ENCODE measurements at regions not wholly inside any gene's neighbourhood (a gene's known extent, or its start where the extent isn't known, plus 50 kb on each side); places are given as distances from the start of the nearest gene placed in this dataset.

- Mint-ChIP-seq H3K36me3 (ENCODE audit: insufficient read depth, unreplicated experiment) (no peaks in the 10 kb centered on the region), H3K27me3 (ENCODE audit: unreplicated experiment) (peaks cover 100% of the 10 kb centered on the region), H3K4me3 (ENCODE audit: low read depth, unreplicated experiment) (no peak overlapping the region), H3K4me1 (ENCODE audit: low read depth, unreplicated experiment) (no peaks in the 10 kb centered on the region), H3K9me3 (ENCODE audit: low read depth, unreplicated experiment) (no peaks in the 10 kb centered on the region), H3K27ac (ENCODE audit: unreplicated experiment) (no peak overlapping the region)
- CTCF ChIA-PET, result interaction anchor here (0.6 to 0.8 kb wide), 3 partner anchors 98 to 519 kb away, joined by 3 to 6 read pairs (median 5); no protein-coding TSS in a partner anchor
- BruUV-seq (replicated peaks), result no TSS peak
- DNase-seq, result no peak
- intact Hi-C loops (cut with micrococcal nuclease; ENCODE audit: unreplicated experiment), result no loop called here
- no peak for TF ChIP-seq CTCF (IDR thresholded peaks at IDR 0.05; ENCODE audit: unreplicated experiment)
These were observed 516.4 kb downstream of the RPS24 start for GRCh38 chr10:78550090-78550489.

DNA sequence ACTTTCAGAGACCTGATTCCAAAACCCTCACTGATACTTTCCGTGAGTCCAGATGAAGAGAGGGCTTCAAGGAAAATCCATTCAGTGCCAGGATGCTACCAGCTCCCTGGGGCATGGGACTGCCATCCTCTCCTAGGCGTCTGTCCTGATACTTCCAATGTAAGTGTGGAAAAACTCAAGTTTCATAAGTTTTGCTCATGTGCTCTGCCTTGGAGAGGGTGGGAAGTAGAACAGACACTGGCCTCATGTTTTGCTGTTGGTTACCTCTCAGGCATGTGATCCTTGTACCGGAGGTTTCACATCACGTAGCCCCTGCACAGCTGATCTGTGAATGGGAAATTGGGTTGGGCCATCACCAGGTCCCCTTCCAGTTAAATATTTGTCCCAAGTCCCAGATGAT is 517.1 kb downstream of the RPS24 start:
- peaks cover 100% of the 10 kb centered on the region for H3K27me3 Mint-ChIP-seq (ENCODE audit: unreplicated experiment)
- TF ChIP-seq CTCF (IDR thresholded peaks at IDR 0.05; ENCODE audit: unreplicated experiment), result no peak
- intact Hi-C loops (cut with micrococcal nuclease; ENCODE audit: unreplicated experiment), result no loop called here
- CTCF ChIA-PET, result no interaction called here
- no peaks in the 10 kb centered on the region for H3K4me1 Mint-ChIP-seq (ENCODE audit: low read depth, unreplicated experiment)
- H3K36me3 Mint-ChIP-seq (ENCODE audit: insufficient read depth, unreplicated experiment), result no peaks in the 10 kb centered on the region
- no peak overlapping the region for H3K27ac Mint-ChIP-seq (ENCODE audit: unreplicated experiment)
- no peak overlapping the region for H3K4me3 Mint-ChIP-seq (ENCODE audit: low read depth, unreplicated experiment)
- DNase-seq, result no peak
- BruUV-seq (replicated peaks), result no TSS peak
- H3K9me3 Mint-ChIP-seq (ENCODE audit: low read depth, unreplicated experiment), result no peaks in the 10 kb centered on the region

DNA sequence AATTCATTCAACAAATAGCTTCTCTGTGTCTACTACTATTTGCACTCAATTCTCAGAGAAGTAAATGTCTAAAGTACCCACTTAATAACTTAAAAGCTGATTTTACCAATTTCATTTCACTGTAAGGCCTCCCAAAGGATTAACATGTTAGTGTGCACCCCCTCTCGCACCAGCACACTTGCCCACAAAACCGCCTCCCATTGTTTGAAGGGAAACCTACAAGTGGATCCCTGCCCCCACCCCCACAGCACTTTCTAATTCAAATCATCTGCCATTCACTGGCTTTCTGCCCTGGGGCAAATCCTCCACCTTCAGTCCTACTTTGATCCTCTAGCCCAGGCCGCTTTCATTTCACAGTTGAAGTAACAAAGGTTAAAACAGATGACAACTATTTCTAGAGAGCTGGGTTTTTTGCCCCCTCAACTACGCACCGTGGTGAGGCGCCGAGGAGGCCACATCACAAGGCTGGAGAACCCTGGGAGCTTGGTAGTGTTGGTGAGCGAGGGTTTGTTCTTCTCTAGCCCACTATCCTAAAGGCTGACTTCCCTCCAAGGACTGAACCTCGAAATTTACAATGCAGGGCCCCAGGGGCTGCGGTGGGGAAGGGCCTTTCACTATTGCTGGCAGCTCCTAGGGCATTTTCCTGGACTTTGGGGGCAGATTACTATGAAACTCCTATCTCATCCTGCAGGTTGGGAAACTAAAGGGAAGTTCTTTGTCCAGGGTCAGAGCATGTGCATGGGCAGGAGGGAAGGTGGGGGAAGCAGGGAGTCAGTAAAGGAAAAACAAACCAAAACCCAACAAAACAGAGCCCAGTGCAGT is 517.4 kb upstream of the ZMIZ1 start:
- BruUV-seq (replicated peaks), result no TSS peak
- CTCF ChIA-PET, result no interaction called here
- intact Hi-C loops (cut with micrococcal nuclease; ENCODE audit: unreplicated experiment), result no loop called here
- no peak overlapping the region for H3K4me3 Mint-ChIP-seq (ENCODE audit: low read depth, unreplicated experiment)
- no peaks in the 10 kb centered on the region for H3K9me3 Mint-ChIP-seq (ENCODE audit: low read depth, unreplicated experiment)
- peaks cover 100% of the 10 kb centered on the region for H3K27me3 Mint-ChIP-seq (ENCODE audit: unreplicated experiment)
- H3K4me1 Mint-ChIP-seq (ENCODE audit: low read depth, unreplicated experiment), result no peaks in the 10 kb centered on the region
- DNase-seq, result no peak
- no peak overlapping the region for H3K27ac Mint-ChIP-seq (ENCODE audit: unreplicated experiment)
- no peak for TF ChIP-seq CTCF (IDR thresholded peaks at IDR 0.05; ENCODE audit: unreplicated experiment)
- H3K36me3 Mint-ChIP-seq (ENCODE audit: insufficient read depth, unreplicated experiment), result no peaks in the 10 kb centered on the region

DNA sequence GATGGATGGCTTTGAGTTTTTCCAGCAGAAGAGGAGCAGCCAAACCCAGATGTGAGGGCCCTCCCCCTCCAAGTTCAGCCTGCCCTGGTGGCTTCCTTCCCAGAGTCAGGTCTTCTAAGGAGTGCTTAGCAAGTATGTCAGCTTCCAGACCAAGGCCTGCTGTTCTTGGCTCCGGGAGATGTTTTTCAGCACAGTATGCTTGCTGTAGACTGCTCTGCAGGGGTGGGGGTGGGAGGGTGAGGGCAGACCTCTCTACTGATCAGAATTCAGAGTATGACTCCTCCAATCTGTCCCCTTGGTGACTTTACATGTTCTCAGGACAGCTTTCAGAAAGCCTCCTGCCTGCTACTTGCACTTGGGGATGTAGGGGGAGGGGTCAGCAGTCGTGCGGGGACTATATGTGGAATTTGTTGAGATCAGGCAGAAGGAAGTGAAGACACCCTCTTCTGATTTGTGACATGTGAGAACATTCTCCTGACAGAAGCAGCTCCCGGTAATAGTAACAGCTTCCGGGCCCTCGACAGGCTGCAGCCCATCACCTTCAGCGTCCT is 516.4 kb upstream of the ZMIZ1 start:
- CTCF ChIA-PET, result no interaction called here
- intact Hi-C loops (cut with micrococcal nuclease; ENCODE audit: unreplicated experiment), result no loop called here
- Mint-ChIP-seq H3K36me3 (ENCODE audit: insufficient read depth, unreplicated experiment) (no peaks in the 10 kb centered on the region), H3K27ac (ENCODE audit: unreplicated experiment) (no peak overlapping the region), H3K9me3 (ENCODE audit: low read depth, unreplicated experiment) (no peaks in the 10 kb centered on the region), H3K27me3 (ENCODE audit: unreplicated experiment) (peaks cover 100% of the 10 kb centered on the region), H3K4me1 (ENCODE audit: low read depth, unreplicated experiment) (no peaks in the 10 kb centered on the region), H3K4me3 (ENCODE audit: low read depth, unreplicated experiment) (no peak overlapping the region)
- BruUV-seq (replicated peaks), result no TSS peak
- no peak for DNase-seq
- TF ChIP-seq CTCF (IDR thresholded peaks at IDR 0.05; ENCODE audit: unreplicated experiment), result no peak
